NCI-H1694 (cell line): ENCODE measurements at regions not wholly inside any gene's neighbourhood (a gene's known extent, or its start where the extent isn't known, plus 50 kb on each side); places are given as distances from the start of the nearest gene placed in this dataset.
"Not testable (repeated sequence)": the region's sequence is repeated elsewhere in the genome, so short reads cannot be mapped to it uniquely, and the experiment has no call there.

Source experiments
- DNase-seq: peaks from one replicate; lab custom pipeline; 2025; lab: John Stamatoyannopoulos, UW

- DNase-seq = no peak
These were observed 844.4 kb upstream of the CDH18 start for GRCh38 chr5:20832204-20833080.

GRCh38 chr5:20825951-20826350, 838.0 kb upstream of the CDH18 start:
- not testable (repeated sequence) for DNase-seq

GRCh38 chr5:20797216-20797615, 809.2 kb upstream of the CDH18 start:
- not testable (repeated sequence) for DNase-seq

GRCh38 chr5:20784755-20785154, 796.8 kb upstream of the CDH18 start:
- DNase-seq = not testable (repeated sequence)

- DNase-seq = not testable (repeated sequence)
These were observed 795.5 kb upstream of the CDH18 start for GRCh38 chr5:20783484-20783883.

GRCh38 chr5:20771338-20771737, 783.3 kb upstream of the CDH18 start:
- DNase-seq = not testable (repeated sequence)

- DNase-seq = not testable (repeated sequence)
These were observed 777.1 kb upstream of the CDH18 start for GRCh38 chr5:20765074-20765473.

GRCh38 chr5:20759459-20759858, 771.5 kb upstream of the CDH18 start:
- DNase-seq = not testable (repeated sequence)

- not testable (repeated sequence) for DNase-seq
These were observed 764.2 kb upstream of the CDH18 start for GRCh38 chr5:20752179-20752578.

GRCh38 chr5:20735715-20736114, 747.7 kb upstream of the CDH18 start:
- not testable (repeated sequence) for DNase-seq

GRCh38 chr5:20732223-20732622, 744.2 kb upstream of the CDH18 start:
- DNase-seq = not testable (repeated sequence)

- DNase-seq = not testable (repeated sequence)
These were observed 733.3 kb upstream of the CDH18 start for GRCh38 chr5:20721286-20721685.

- not testable (repeated sequence) for DNase-seq
These were observed 723.6 kb upstream of the CDH18 start for GRCh38 chr5:20711520-20712155.

GRCh38 chr5:20707634-20708033, 719.6 kb upstream of the CDH18 start:
- DNase-seq = not testable (repeated sequence)

GRCh38 chr5:20694121-20694520, 706.1 kb upstream of the CDH18 start:
- DNase-seq = no peak

- no peak for DNase-seq
These were observed 704.9 kb upstream of the CDH18 start for GRCh38 chr5:20692913-20693312.

GRCh38 chr5:20683241-20683940, 695.4 kb upstream of the CDH18 start:
- DNase-seq = no peak

GRCh38 chr5:20680718-20681302, 692.8 kb upstream of the CDH18 start:
- no peak for DNase-seq

GRCh38 chr5:20678814-20679298, 690.9 kb upstream of the CDH18 start:
- DNase-seq = no peak

- no peak for DNase-seq
These were observed 690.4 kb upstream of the CDH18 start for GRCh38 chr5:20678386-20678785.

GRCh38 chr5:20660588-20660987, 672.6 kb upstream of the CDH18 start:
- no peak for DNase-seq

GRCh38 chr5:20656262-20656661, 668.3 kb upstream of the CDH18 start:
- no peak for DNase-seq
